ENCODE measurements at regions not wholly inside any gene's neighbourhood (a gene's known extent, or its start where the extent isn't known, plus 50 kb on each side); places are given as distances from the start of the nearest gene placed in this dataset.
A peak's percentile ranks its signal among the peaks of the same experiment; 100 is the strongest.

- Histone ChIP-seq H3K79me2 (ENCODE audit: control insufficient read depth, insufficient read depth, low read length) (no peaks in the 10 kb centered on the region), H3K27me3 (ENCODE audit: control insufficient read depth, extremely low read depth, insufficient read depth, low read length) (no peaks in the 10 kb centered on the region), H3K36me3 (ENCODE audit: control insufficient read depth in 2 of 2, extremely low read depth in 1 of 2, insufficient read depth in 2 of 2, low read length in 2 of 2) (no peaks in the 10 kb centered on the region), H3K4me1 (ENCODE audit: control insufficient read depth, extremely low read depth, insufficient read depth, low read length) (peaks cover 24% of the 10 kb centered on the region), H3K9ac (ENCODE audit: control insufficient read depth, extremely low read depth, insufficient read depth, low read length) (no peak overlapping the region), H3K9me1 (ENCODE audit: control insufficient read depth, extremely low read depth, insufficient read depth, low read length) (no peaks in the 10 kb centered on the region), H2AFZ (ENCODE audit: control insufficient read depth, low read length) (no peak overlapping the region), H3K4me3 (ENCODE audit: control insufficient read depth in 2 of 3, extremely low read depth in 1 of 3, insufficient read depth in 2 of 3, low read depth in 1 of 3, low read length in 3 of 3) (no peak overlapping the region), H4K20me1 (ENCODE audit: control insufficient read depth, extremely low read depth, insufficient read depth, low read length) (no peaks in the 10 kb centered on the region), H3K9me3 (ENCODE audit: control insufficient read depth, low read depth, low read length) (no peaks in the 10 kb centered on the region), H3K4me2 (ENCODE audit: control insufficient read depth, extremely low read depth, insufficient read depth, low read depth, low read length) (no peak overlapping the region), H3K27ac (ENCODE audit: control insufficient read depth, insufficient read depth, low read length) (no peak overlapping the region)
- dilution Hi-C loops (cut with MboI; ENCODE audit: extremely low pct_ligation_motif_present, low sequenced_read_pairs) = no loop called here
- FAIRE-seq = peak; percentile 62
- DNase-seq (ENCODE audit: low read depth, low spot score) = no peak
- TF ChIP-seq CTCF (optimal IDR thresholded peaks at IDR 0.05 in 1 of 3, IDR thresholded peaks at IDR 0.05 in 1 of 3, conservative IDR thresholded peaks at IDR 0.05 in 1 of 3; ENCODE audit: extremely low read depth in 1 of 3, insufficient read depth in 2 of 3, low read length in 3 of 3) = no peak
- no peak for TF ChIP-seq EZH2 (IDR thresholded peaks at IDR 0.05; ENCODE audit: low read length)
These were observed 477.0 kb downstream of the FOXO1 start for GRCh38 chr13:40189426-40189825.

- H4K20me1 ChIP-seq (ENCODE audit: control insufficient read depth, extremely low read depth, insufficient read depth, low read length) = no peaks in the 10 kb centered on the region
- H3K79me2 ChIP-seq (ENCODE audit: control insufficient read depth, insufficient read depth, low read length) = no peaks in the 10 kb centered on the region
- H3K4me1 ChIP-seq (ENCODE audit: control insufficient read depth, extremely low read depth, insufficient read depth, low read length) = peaks cover 24% of the 10 kb centered on the region
- TF ChIP-seq CTCF (optimal IDR thresholded peaks at IDR 0.05 in 1 of 3, IDR thresholded peaks at IDR 0.05 in 1 of 3, conservative IDR thresholded peaks at IDR 0.05 in 1 of 3; ENCODE audit: extremely low read depth in 1 of 3, insufficient read depth in 2 of 3, low read length in 3 of 3) (no peak), EZH2 (IDR thresholded peaks at IDR 0.05; ENCODE audit: low read length) (no peak)
- FAIRE-seq = peak; percentile 59
- no peak overlapping the region for H2AFZ ChIP-seq (ENCODE audit: control insufficient read depth, low read length)
- no peaks in the 10 kb centered on the region for H3K9me1 ChIP-seq (ENCODE audit: control insufficient read depth, extremely low read depth, insufficient read depth, low read length)
- H3K9ac ChIP-seq (ENCODE audit: control insufficient read depth, extremely low read depth, insufficient read depth, low read length) = peak overlapping the region; percentile 40
- H3K4me2 ChIP-seq (ENCODE audit: control insufficient read depth, extremely low read depth, insufficient read depth, low read depth, low read length) = peak overlapping the region; percentile 74
- peak overlapping the region; percentile 37 for H3K27ac ChIP-seq (ENCODE audit: control insufficient read depth, insufficient read depth, low read length)
- peak overlapping the region in 1 of 3 experiments; percentile 4 for H3K4me3 ChIP-seq (ENCODE audit: control insufficient read depth in 2 of 3, extremely low read depth in 1 of 3, insufficient read depth in 2 of 3, low read depth in 1 of 3, low read length in 3 of 3)
- dilution Hi-C loops (cut with MboI; ENCODE audit: extremely low pct_ligation_motif_present, low sequenced_read_pairs) = no loop called here
- no peaks in the 10 kb centered on the region for H3K36me3 ChIP-seq (ENCODE audit: control insufficient read depth in 2 of 2, extremely low read depth in 1 of 2, insufficient read depth in 2 of 2, low read length in 2 of 2)
- no peaks in the 10 kb centered on the region for H3K9me3 ChIP-seq (ENCODE audit: control insufficient read depth, low read depth, low read length)
- H3K27me3 ChIP-seq (ENCODE audit: control insufficient read depth, extremely low read depth, insufficient read depth, low read length) = no peaks in the 10 kb centered on the region
- no peak for DNase-seq (ENCODE audit: low read depth, low spot score)
These were observed 476.4 kb downstream of the FOXO1 start for GRCh38 chr13:40189898-40190630.

Data from keratinocyte (primary cell).